ENCODE measurements at regions not wholly inside any gene's neighbourhood (a gene's known extent, or its start where the extent isn't known, plus 50 kb on each side); places are given as distances from the start of the nearest gene placed in this dataset.

DNA sequence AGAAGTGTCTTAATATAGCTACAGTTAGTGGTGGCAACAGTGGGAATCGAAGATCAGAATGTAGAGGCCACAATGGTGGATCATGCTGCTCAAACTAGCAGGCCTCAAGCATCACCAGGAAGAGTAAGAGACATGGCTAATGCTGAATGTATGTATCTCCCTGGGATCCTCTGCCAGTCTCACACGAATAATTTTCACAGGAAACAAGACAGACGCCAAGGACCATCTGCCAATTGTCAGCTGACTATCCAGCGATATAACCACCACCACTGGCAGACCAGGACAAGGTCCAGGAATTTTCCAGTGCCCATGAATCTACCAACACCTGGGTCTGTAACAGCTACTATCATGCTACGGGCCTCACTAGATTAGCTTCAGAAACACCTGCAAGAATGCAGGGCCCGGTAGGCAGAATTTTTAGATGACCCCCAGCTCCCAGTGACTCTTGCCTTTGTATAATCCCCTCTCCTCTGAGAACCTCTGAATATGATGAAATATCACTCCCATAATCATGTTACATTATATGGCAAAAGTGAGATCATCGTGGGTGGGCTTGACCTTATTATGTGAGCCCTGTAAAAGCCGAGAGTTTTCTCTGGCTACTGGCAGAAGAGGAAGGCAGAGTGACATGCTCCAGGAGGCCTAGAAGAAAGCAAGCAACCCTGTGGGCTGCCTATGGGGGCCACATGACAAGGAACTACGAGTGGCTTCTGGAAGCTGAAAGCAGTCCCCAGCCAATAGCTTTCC is 429.8 kb downstream of the BCOR start:
- ATAC-seq (no peak), FAIRE-seq (no peak), DNase-seq (ENCODE audit: extremely low read depth in 1 of 4, low spot score in 3 of 4) (no peak)
- in situ Hi-C loops (cut with MboI) (no loop called here), intact Hi-C loops (cut with micrococcal nuclease) (no loop called here)
- H3K4me3 ChIP-seq = no peak overlapping the region
- H3K27me3 ChIP-seq (ENCODE audit: control insufficient read depth in 2 of 2, insufficient read depth in 2 of 2, low read length in 2 of 2) = no peaks in the 10 kb centered on the region
- CTCF ChIA-PET (ENCODE audit: low intra/inter-chr PET ratio) = no interaction called here
- no peaks in the 10 kb centered on the region for H3K36me3 ChIP-seq (ENCODE audit: control insufficient read depth, insufficient read depth, low read length)
- no peaks in the 10 kb centered on the region for H4K20me1 ChIP-seq (replicated peaks; ENCODE audit: control insufficient read depth, insufficient read depth, low read length)
- H3K9me3 ChIP-seq (replicated peaks; ENCODE audit: control insufficient read depth, insufficient read depth, low read depth, low read length) = no peaks in the 10 kb centered on the region
- H3K79me2 ChIP-seq (ENCODE audit: control insufficient read depth, insufficient read depth, low read length) = no peaks in the 10 kb centered on the region
- H3K4me1 ChIP-seq (replicated peaks in 1 of 2; ENCODE audit: control insufficient read depth in 2 of 2, insufficient read depth in 2 of 2, low read length in 2 of 2) = peaks cover 0 to 3% of the 10 kb centered on the region in 2 experiments; a peak in 2 of 5 replicates
- TF ChIP-seq ZNF3 (CRISPR knock-in tag; IDR thresholded peaks at IDR 0.05) (no peak), NBN (IDR thresholded peaks at IDR 0.05; ENCODE audit: low read depth) (no peak), CEBPZ (IDR thresholded peaks at IDR 0.05; ENCODE audit: borderline replicate concordance, low read depth, low read length) (no peak), ZNF518B (CRISPR knock-in tag; IDR thresholded peaks at IDR 0.05) (no peak), MTA3 (IDR thresholded peaks at IDR 0.05; ENCODE audit: borderline replicate concordance) (no peak), PYGO2 (tag; IDR thresholded peaks at IDR 0.05) (no peak)
- POLR2A ChIA-PET = interaction anchor here (0.6 to 0.7 kb wide), 2 partner anchors 14 to 15 kb away, joined by 3 to 4 read pairs; no protein-coding TSS in a partner anchor
- H3K9me1 ChIP-seq (ENCODE audit: control insufficient read depth, insufficient read depth, low read length) = no peaks in the 10 kb centered on the region
- WGBS (ENCODE audit: insufficient coverage, low coverage, missing lambda C conversion rate) = 29% methylated on average over 8 of the region's 9 CpGs
- BruUV-seq (replicated peaks) = no TSS peak
- no peak overlapping the region for H2AFZ ChIP-seq (ENCODE audit: low read depth, low read length)
- H3K27ac ChIP-seq (ENCODE audit: extremely low read depth, low read depth, low read length) = no peak overlapping the region
- H3K4me2 ChIP-seq (ENCODE audit: insufficient read depth, low read length) = no peak overlapping the region
- H3K9ac ChIP-seq (ENCODE audit: insufficient read depth in 1 of 2, low read depth in 2 of 2, low read length in 2 of 2) = no peak overlapping the region
